DMS 273 (cell line): ENCODE measurements at regions not wholly inside any gene's neighbourhood (a gene's known extent, or its start where the extent isn't known, plus 50 kb on each side); places are given as distances from the start of the nearest gene placed in this dataset.

Source experiments
- DNase-seq: peaks from one replicate; lab custom pipeline; 2025; ENCODE audit not compliant: unreplicated experiment; lab: John Stamatoyannopoulos, UW

DNA sequence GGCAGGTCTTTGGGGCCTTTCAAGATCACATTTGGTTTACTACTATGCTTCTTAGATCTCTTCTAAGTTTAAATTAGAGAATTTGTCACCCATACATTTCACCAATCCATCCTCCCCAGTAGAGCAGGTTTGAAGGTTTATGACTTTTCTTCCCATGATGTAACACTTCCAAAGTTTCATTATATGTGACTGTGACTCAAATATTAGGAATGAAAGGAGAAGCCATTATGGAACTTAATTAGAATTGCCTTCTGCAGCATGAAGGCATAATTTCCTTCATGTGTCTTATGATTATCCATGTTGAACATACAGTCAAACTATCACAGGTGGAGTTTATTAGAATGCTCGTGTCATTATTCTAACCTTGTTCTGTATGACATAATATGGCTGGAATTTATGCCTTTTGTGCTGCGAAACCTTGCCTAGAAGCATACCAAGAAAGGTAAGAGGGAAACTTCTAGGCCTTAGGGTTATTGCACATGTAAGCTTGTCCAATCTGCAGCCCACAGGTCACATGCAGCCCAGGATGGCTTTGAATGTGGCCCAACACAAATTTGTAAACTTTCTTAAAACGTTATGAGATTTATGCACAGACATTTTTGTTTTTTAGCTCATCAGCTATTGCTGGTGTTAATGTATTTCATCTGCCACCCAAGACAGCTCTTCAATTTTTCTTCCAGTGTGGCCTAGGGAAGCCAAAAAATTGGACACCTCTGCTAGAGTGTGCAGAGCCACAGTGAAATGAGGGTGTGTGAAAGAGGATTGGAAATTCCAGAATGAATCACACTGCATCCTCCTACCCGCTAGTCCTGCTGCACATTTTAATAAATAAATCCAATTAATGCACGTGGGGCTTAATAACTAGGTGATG, 133.6 kb downstream of the TMEM26 start:
- DNase-seq: no peak

DNA sequence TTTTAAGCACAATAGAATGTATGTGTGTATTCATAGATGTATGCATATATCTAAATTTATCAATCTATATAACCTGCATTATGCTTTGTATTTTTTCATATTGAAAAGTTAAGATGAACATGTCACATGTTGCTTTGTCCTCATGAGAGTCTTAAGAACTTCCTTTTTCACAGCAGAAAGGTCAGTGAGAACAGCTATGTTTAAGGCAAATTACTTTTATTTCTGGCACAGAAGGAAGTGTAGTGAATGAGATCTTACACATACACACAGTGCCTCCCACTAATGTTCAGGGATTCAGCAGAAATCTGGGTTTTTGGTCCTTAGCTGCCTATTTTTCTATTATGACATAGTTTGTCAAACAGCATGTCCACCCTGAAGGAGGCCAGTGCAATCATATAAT, 134.8 kb downstream of the TMEM26 start:
- no peak for DNase-seq

DNA sequence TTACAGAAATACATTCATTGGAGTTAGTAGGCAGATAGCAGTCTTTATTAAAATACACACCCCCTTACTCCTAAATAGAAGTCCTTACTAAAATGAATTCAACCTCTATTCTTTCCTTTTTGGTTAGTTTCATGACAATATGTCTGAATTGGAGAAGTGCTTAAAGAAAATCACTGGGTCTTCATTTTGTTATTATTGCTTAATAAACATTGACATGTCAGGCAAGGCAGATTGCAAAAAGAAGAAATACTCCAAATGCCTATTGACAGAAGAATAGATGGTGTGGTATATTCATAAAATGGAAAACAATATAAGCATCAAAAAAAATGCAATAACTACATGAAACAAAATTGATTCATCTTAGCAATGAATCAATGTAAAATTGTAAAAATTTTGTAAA, 135.5 kb downstream of the TMEM26 start:
- DNase-seq: no peak

- no peak for DNase-seq
Observed at GRCh38 chr10:61316676-61317265, 136.4 kb downstream of the TMEM26 start.

DNA sequence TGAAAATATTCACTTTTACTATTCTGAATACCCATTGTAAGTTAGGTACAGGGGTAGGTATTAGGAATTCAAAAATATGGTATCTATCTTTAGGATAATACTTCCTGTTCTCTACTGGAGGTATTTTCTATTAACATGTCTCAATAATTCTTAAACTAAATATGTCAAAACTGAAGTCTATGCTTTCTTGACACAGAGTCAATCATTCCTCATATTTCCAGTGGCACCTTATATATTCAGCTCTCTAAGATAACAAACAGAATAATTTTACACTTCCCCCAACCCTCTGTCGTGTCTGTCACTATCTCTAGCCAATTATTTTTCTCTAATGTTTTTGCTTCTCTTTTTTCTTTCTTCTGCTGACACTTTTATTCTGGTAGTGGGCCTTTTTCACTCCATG, 138.9 kb downstream of the TMEM26 start:
- no peak for DNase-seq

- DNase-seq: no peak
Observed at GRCh38 chr10:61313460-61313859, 139.7 kb downstream of the TMEM26 start.

DNA sequence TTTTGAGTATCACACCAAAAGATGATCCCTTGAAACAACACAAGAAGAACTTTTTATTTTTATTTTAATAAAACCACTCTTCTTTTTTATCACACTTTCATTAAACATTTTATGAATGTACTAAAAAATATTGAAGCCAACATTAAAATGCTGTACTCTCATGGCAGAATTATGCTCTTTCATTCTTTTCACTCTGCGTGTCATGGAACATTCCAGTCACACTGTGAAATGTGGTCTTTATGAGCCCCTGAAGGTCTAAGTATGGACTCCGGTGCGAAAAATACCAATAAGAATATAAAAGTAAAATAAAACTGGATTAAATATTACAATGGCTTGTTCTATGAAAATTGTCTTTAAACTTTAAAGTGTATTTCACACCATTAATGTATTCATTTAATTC, 148.4 kb downstream of the TMEM26 start:
- no peak for DNase-seq

- no peak for DNase-seq
Observed at GRCh38 chr10:61302124-61302523, 151.1 kb downstream of the TMEM26 start.

GRCh38 chr10:61301575-61301974, 151.6 kb downstream of the TMEM26 start:
- DNase-seq: no peak

GRCh38 chr10:61299841-61300240, 153.3 kb downstream of the TMEM26 start:
- peak; percentile 34 for DNase-seq

DNA sequence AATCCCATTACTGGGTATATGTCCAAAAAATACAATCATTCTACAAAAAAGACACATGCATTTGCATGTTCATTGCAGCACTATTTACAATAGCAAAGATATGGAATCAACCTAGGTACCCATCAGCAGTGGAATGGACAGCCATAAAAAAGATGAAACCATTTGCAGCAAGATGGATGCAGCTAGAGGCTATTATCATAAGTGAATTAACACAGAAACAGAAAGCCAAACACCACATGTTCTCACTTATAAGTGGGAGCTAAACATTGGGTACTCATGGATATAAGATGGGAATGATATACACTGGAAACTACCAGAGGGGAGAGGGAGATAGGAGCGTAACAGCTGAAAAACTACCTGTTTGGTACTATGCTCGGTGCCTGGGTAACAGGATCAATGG, 154.0 kb downstream of the TMEM26 start:
- DNase-seq: peak; percentile 11

- no peak for DNase-seq
Observed at GRCh38 chr10:61298194-61298593, 155.0 kb downstream of the TMEM26 start.

DNA sequence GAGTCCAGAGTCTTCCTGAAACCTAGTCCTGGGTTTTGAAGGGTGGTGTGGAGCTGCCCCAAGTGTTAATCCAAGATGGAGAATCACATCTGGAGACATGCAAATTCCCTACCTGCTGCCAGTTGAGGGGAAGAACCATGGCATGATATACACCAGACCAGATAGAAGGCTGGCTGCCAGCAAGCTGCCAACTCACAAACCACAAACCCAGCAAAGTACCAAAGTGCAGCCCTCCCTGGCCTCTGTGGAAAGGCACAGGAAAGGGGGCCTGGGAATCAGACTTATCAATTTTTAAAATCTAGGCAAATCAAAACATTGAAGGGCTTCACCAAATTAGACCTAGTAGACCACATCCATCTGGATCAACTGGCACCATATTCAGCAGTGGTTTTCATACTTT, 157.0 kb downstream of the TMEM26 start:
- DNase-seq: no peak

DNA sequence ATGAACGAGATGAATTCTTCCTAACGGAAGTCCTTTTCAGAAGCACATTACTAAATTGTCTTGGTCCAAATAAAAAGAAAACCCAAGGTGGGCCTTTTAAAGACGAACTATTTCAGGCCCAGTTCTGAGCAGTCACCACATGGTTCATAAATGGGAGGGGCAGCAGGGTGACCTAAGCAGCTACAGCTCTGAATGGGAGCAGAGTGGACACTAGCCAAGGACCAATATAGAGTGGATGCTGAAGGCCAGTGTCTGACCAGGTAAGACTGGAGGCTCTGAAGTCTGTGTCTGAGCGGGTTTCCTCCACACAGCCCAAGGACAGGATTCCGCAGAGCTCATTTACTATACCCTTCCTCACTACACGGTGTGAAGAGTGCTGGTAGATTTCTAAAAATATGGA, 159.1 kb downstream of the TMEM26 start:
- DNase-seq: no peak

GRCh38 chr10:61289813-61290212, 163.4 kb downstream of the TMEM26 start:
- DNase-seq: no peak

- no peak for DNase-seq
Observed at GRCh38 chr10:61286686-61287085, 166.5 kb downstream of the TMEM26 start.

- DNase-seq: peak; percentile 40
Observed at GRCh38 chr10:61285749-61286148, 167.4 kb downstream of the TMEM26 start.

- peak; percentile 64 for DNase-seq
Observed at GRCh38 chr10:61284222-61284890, 168.8 kb downstream of the TMEM26 start.

- DNase-seq: no peak
Observed at GRCh38 chr10:61283481-61284221, 169.5 kb downstream of the TMEM26 start.

GRCh38 chr10:61283066-61283465, 170.1 kb downstream of the TMEM26 start:
- no peak for DNase-seq

DNA sequence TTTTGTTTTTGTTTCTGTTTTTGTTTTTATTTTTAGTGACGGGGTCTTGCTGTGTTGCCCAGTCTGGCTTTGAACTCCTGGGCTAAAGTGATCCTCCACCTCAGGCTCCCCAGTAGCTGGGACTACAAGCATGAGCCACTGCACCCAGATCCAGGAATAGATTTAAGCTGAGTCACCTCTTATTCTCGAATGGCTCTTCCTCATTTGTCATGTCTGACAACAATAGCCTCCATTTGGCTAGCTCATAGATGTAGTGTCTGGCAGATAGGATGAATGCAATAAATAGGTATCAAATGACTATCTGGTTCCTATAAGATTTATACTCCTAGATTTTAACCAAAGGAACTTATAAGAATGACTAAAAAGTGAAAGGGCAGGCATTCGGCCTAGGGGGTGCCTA, 172.9 kb downstream of the TMEM26 start:
- DNase-seq: no peak
